ENCODE measurements at regions not wholly inside any gene's neighbourhood (a gene's known extent, or its start where the extent isn't known, plus 50 kb on each side); places are given as distances from the start of the nearest gene placed in this dataset.
A peak's percentile ranks its signal among the peaks of the same experiment; 100 is the strongest.

DNA sequence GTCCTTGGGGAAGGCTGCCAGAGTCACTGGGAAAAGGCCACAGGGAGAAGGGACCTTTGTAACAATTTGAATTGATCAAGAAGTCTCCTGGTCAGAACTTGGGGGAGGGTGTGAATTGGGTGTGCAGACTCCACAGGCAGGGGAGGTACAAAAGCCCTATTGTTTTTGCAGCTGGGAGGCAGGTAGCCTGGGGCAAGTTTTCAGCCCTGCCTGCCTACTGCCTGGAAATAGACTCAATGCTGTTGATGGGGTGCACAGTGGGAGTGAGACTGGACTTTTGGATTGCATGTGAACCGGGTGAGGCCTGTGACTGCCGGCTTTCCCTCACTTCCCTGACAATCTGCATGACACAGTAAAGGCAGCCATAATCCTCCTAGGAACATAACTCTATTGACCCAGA, 947.0 kb downstream of the REEP3 start:
- H3K4me3 ChIP-seq (ENCODE audit: control insufficient read depth, low read depth, low read length) = no peak overlapping the region
- DNase-seq (ENCODE audit: low read depth) = no peak
- TF ChIP-seq, protein P1, sequence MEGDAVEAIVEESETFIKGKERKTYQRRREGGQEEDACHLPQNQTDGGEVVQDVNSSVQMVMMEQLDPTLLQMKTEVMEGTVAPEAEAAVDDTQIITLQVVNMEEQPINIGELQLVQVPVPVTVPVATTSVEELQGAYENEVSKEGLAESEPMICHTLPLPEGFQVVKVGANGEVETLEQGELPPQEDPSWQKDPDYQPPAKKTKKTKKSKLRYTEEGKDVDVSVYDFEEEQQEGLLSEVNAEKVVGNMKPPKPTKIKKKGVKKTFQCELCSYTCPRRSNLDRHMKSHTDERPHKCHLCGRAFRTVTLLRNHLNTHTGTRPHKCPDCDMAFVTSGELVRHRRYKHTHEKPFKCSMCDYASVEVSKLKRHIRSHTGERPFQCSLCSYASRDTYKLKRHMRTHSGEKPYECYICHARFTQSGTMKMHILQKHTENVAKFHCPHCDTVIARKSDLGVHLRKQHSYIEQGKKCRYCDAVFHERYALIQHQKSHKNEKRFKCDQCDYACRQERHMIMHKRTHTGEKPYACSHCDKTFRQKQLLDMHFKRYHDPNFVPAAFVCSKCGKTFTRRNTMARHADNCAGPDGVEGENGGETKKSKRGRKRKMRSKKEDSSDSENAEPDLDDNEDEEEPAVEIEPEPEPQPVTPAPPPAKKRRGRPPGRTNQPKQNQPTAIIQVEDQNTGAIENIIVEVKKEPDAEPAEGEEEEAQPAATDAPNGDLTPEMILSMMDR (conservative IDR thresholded peaks at IDR 0.05; ENCODE audit: control insufficient read depth, insufficient read depth, low read depth, low read length) = no peak

DNA sequence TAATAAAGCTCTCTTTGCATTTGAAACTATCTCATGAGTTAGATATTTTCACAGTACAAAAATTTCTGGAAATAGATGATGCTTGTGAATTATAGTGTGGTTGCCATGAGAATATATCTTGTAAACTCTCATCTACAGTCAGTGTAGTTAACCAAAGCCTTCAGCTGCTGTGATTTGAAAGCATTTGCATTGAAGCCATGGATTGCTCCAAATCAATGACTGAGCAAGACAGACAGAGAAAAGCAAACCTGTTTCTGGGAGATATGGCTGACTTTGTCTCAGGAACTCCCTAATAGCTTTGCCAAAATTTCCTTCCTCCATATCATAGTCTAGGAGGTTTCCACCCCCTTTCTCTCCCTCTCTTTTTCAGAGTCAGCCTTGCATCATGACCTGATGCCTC, 955.3 kb downstream of the REEP3 start:
- TF ChIP-seq, protein P1 (conservative IDR thresholded peaks at IDR 0.05; ENCODE audit: control insufficient read depth, insufficient read depth, low read depth, low read length) = no peak
- no peak overlapping the region for H3K4me3 ChIP-seq (ENCODE audit: control insufficient read depth, low read depth, low read length)
- DNase-seq (ENCODE audit: low read depth) = no peak

DNA sequence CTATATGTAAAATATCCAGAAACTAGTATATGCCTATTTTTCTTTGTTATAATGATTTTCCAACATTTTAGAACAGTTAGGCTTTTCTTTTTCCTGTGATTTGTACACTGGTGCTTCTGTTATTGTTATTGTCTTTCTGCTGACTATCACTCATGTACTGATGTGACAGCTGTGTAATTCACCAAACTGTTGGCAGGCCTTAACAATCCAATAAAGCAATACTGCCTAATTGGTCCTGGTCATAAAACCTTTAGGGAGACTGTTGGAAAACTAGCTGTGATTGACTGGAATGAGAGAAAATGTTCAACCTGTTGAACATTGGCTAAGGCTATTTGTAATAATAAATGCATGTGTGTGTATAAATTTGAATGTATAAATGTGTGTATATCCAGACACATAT, 956.6 kb downstream of the REEP3 start:
- no peak overlapping the region for H3K4me3 ChIP-seq (ENCODE audit: control insufficient read depth, low read depth, low read length)
- no peak for DNase-seq (ENCODE audit: low read depth)

DNA sequence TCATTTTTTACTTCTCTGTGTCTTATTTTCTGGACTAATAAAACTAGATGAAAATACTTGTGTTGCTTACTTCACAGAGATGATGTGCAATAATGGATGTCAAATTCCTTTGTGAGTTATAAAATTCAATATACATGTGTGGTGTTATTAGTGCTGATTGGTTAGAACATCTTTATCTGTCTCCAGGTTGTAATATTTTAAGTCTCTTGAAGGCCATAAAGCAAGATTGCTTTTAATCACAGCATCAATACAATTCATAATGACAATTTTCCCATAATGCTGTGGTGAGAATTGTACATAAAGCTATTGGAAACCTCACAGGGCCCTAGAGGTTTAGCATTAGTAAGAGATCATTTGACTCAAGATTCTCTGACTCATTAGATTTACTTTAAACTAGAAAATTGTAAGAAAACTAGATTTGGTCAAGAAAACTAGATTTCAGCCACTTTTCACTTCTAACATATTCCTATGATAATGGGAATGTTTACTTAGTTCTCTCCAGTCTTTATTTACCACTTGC, 963.7 kb downstream of the REEP3 start:
- peak; percentile 44 for DNase-seq (ENCODE audit: low read depth)
- TF ChIP-seq, protein P1 (conservative IDR thresholded peaks at IDR 0.05; ENCODE audit: control insufficient read depth, insufficient read depth, low read depth, low read length) = no peak
- H3K4me3 ChIP-seq (ENCODE audit: control insufficient read depth, low read depth, low read length) = no peak overlapping the region

More for the DNA sequence above, 956.6 kb downstream of the REEP3 start:
- TF ChIP-seq, protein P1 (conservative IDR thresholded peaks at IDR 0.05; ENCODE audit: control insufficient read depth, insufficient read depth, low read depth, low read length) = no peak

DNA sequence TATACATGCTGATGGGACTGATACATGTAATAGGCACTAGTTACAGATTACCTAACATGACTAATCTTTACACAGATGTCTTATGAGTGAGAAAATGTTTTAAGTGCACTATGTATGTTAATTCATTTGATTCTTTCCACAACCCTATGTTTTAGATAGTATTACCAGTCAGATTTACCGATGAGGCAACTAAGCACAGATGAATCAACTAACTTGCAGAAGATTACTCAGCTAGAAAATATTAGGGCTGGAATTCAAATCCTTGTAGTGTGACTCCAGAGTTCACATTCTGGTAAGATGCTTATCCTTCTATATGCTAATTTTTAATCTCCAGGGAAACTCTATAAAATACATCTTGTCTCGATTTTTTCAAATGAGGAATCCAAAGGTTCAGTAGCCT, 964.9 kb downstream of the REEP3 start:
- peak; percentile 61 for DNase-seq (ENCODE audit: low read depth)
- no peak overlapping the region for H3K4me3 ChIP-seq (ENCODE audit: control insufficient read depth, low read depth, low read length)

DNA sequence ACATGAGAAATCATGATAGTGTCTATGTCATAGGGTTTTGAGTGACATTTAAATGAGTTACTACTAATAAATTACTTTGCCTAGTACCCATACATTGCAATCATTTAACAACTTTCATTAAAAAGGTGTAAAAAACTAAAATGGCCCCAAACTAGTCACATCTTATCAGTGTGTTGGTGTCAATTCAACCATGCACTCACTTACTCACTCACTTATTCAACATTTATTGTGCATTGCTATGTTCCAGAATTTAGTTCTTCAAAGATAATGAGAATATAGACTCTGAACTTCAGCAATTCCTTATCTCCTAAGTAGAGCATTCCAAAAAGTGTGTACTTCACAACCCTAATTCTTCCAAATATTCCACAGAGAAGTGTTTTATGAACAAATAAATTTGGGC, 965.7 kb downstream of the REEP3 start:
- no peak for DNase-seq (ENCODE audit: low read depth)
- TF ChIP-seq, protein P1 (conservative IDR thresholded peaks at IDR 0.05; ENCODE audit: control insufficient read depth, insufficient read depth, low read depth, low read length) = no peak
- H3K4me3 ChIP-seq (ENCODE audit: control insufficient read depth, low read depth, low read length) = no peak overlapping the region

More for the DNA sequence above, 964.9 kb downstream of the REEP3 start:
- TF ChIP-seq, protein P1 (conservative IDR thresholded peaks at IDR 0.05; ENCODE audit: control insufficient read depth, insufficient read depth, low read depth, low read length) = no peak

DNA sequence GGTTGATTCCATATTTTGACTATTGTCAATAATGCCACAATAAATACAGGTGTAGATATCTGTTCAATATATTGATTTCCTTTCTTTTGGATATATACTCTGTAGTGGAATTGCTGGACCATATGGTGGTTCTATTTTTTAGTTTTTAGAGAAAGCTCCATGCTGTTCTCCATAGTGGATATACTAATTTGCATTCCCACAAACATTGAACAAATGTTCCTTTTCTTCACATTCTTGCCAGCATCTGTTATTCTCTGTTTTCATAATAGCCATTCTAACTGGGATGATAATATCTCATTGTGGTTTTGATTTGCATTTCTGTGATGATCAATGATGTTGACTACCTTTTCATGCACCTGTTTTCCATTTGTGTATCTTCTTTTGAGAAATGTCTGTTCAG, 973.7 kb downstream of the REEP3 start:
- TF ChIP-seq, protein P1 (conservative IDR thresholded peaks at IDR 0.05; ENCODE audit: control insufficient read depth, insufficient read depth, low read depth, low read length) = no peak
- DNase-seq (ENCODE audit: low read depth) = no peak
- H3K4me3 ChIP-seq (ENCODE audit: control insufficient read depth, low read depth, low read length) = no peak overlapping the region

All from fibroblast of mammary gland (primary cell).